MG63 (cell line): ENCODE measurements at regions not wholly inside any gene's neighbourhood (a gene's known extent, or its start where the extent isn't known, plus 50 kb on each side); places are given as distances from the start of the nearest gene placed in this dataset.

Experiments used
- DNase-seq: peaks from one replicate; pipeline ENCODE4 v3.0.0-alpha.2; 2020
- H3K27me3 ChIP-seq: fragments of 250-450 bp; sonication (Bioruptor Pico); 2 replicates; pipeline ENCODE4 v1.5.1; 2020; ENCODE audit warnings: mild to moderate bottlenecking, moderate library complexity
- H3K36me3 ChIP-seq: fragments of 250-450 bp; sonication (Bioruptor Pico); 2 replicates; pipeline ENCODE4 v1.5.1; 2020; ENCODE audit warnings: mild to moderate bottlenecking, moderate library complexity
- H3K4me3 ChIP-seq: fragments of 250-450 bp; sonication (Bioruptor Pico); 2 replicates; pipeline ENCODE4 v1.5.1; 2020; ENCODE audit warnings: mild to moderate bottlenecking, moderate library complexity
- H3K9me3 ChIP-seq: fragments of 250-450 bp; sonication (Bioruptor Pico); 2 replicates; pipeline ENCODE4 v1.5.1; 2020; ENCODE audit warnings: mild to moderate bottlenecking, moderate library complexity

DNA sequence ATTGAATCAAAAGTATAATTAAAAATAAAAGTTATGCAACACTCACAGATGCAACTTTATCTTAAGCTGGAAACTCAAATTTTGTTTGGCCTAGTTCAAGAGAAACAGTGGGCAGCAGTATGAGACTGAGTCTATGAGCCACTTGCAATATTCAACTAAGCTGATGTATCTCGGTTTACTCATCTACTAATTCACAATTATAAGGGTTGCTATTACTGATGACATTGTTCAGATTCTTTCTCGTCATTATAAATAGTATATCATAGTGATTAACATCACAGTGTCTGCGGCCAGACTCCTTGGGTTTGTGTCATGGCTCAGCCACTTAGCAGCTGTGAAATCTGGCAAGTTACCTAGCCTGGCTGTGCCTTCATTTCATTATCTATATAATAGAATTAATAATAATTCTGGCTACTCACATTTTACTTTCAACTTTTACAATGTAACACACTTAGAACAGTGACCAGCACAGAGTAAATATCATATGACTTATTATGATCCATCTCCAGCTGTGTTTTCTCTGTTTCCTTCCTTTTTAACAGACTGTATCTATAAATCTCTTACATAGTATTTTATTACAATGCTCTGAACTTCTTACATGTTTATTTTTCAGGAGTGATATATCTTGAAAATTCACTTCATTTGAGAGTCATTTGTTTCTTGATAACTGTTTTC, 194.3 kb upstream of the RGS18 start:
- Histone ChIP-seq H3K27me3 (no peaks in the 10 kb centered on the region), H3K36me3 (no peaks in the 10 kb centered on the region), H3K9me3 (no peaks in the 10 kb centered on the region), H3K4me3 (no peak overlapping the region)
- DNase-seq, result no peak

- Histone ChIP-seq H3K27me3 (no peaks in the 10 kb centered on the region), H3K9me3 (no peaks in the 10 kb centered on the region), H3K4me3 (no peak overlapping the region), H3K36me3 (no peaks in the 10 kb centered on the region)
- no peak for DNase-seq
These were observed 189.0 kb upstream of the RGS18 start for GRCh38 chr1:191969290-191969689.

DNA sequence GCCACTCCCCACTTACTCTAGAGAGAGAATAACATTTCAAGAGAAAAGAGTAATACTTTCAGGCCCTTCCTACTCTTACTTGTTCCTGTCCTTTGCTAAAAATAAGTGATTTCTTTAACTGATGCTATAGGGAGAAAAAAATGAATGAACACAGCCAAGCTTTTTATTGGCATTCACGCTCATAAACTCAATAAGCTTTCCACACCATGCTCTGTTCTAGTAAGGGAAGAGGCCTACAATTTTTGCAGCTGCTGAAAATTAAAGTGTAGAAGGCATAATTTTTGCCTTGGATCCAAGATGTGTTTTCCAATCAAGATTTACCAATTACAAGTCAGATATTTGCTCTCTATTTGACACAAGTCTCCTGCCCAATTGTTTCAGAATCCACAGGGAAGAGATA, 188.1 kb upstream of the RGS18 start:
- no peaks in the 10 kb centered on the region for H3K27me3 ChIP-seq
- no peak overlapping the region for H3K4me3 ChIP-seq
- no peaks in the 10 kb centered on the region for H3K36me3 ChIP-seq
- no peaks in the 10 kb centered on the region for H3K9me3 ChIP-seq
- no peak for DNase-seq

DNA sequence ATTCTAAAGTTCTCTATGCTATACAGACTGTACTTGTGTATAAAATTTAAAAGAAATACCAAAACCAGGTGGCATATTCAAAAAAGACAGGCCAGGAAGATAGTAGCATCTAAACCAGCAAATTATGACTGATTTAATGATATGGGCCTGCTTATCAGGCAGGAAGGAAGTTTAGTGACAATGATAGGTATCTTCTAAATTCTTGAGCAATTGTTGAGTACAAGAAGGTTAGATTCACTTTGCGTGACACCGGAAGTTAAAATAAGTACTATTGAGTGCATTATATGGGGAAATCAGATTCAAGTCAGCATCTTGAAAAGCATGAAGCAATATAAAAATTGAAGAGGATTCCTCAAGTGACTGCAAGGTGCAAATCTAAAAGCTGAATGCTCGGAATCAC, 186.8 kb upstream of the RGS18 start:
- Histone ChIP-seq H3K4me3 (no peak overlapping the region), H3K9me3 (no peaks in the 10 kb centered on the region), H3K36me3 (no peaks in the 10 kb centered on the region), H3K27me3 (no peaks in the 10 kb centered on the region)
- DNase-seq, result no peak

GRCh38 chr1:191974004-191974403, 184.3 kb upstream of the RGS18 start:
- no peaks in the 10 kb centered on the region for H3K27me3 ChIP-seq
- H3K36me3 ChIP-seq, result no peaks in the 10 kb centered on the region
- no peaks in the 10 kb centered on the region for H3K9me3 ChIP-seq
- H3K4me3 ChIP-seq, result no peak overlapping the region
- no peak for DNase-seq

- Histone ChIP-seq H3K36me3 (no peaks in the 10 kb centered on the region), H3K9me3 (no peaks in the 10 kb centered on the region), H3K27me3 (no peaks in the 10 kb centered on the region), H3K4me3 (no peak overlapping the region)
- no peak for DNase-seq
These were observed 180.3 kb upstream of the RGS18 start for GRCh38 chr1:191977874-191978506.

DNA sequence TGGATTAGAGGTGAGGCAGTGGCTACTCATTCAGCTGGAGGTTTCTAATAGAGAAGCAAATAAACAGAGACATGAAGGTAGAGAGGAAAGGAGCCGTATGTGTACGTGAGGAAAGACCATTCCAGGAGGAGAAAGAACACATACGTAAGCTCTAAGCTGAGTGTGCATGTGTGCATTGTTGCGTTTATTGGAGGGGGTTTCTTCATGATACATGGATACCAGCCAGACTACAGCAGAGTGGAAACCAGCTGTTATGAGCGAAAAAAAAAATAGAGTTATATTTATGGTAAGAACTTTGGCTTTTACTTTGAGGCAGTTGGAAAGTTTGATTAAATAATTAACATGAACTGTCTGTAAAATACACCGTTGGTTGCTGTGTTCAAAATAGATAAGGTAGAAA, 173.4 kb upstream of the RGS18 start:
- DNase-seq, result no peak
- Histone ChIP-seq H3K36me3 (no peaks in the 10 kb centered on the region), H3K27me3 (no peaks in the 10 kb centered on the region), H3K9me3 (no peaks in the 10 kb centered on the region), H3K4me3 (no peak overlapping the region)

GRCh38 chr1:191992118-191992517, 166.1 kb upstream of the RGS18 start:
- H3K36me3 ChIP-seq, result no peaks in the 10 kb centered on the region
- H3K27me3 ChIP-seq, result no peaks in the 10 kb centered on the region
- H3K4me3 ChIP-seq, result no peak overlapping the region
- no peaks in the 10 kb centered on the region for H3K9me3 ChIP-seq
- DNase-seq, result no peak

- H3K36me3 ChIP-seq, result no peaks in the 10 kb centered on the region
- no peak overlapping the region for H3K4me3 ChIP-seq
- DNase-seq, result no peak
- H3K9me3 ChIP-seq, result no peaks in the 10 kb centered on the region
- no peaks in the 10 kb centered on the region for H3K27me3 ChIP-seq
These were observed 164.7 kb upstream of the RGS18 start for GRCh38 chr1:191993549-191993948.

DNA sequence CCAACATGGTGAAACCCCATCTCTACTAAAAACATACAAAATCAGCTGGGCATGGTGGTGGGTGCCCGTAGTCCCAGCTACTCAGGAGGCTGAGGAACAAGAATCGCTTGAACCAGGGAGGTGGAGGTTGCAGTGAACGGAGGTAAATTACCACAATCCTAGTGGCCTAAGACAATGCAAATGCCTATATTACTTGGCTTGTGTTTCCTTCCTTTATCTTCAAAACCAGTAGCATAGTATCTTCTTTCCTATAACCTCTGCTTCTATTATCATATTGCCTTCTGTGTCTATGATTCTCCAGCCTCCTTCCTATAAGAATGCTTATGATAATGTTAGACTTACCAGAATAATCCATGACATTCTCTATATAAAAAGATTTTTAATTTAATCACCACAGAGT, 156.2 kb upstream of the RGS18 start:
- Histone ChIP-seq H3K9me3 (no peaks in the 10 kb centered on the region), H3K27me3 (no peaks in the 10 kb centered on the region), H3K4me3 (no peak overlapping the region), H3K36me3 (no peaks in the 10 kb centered on the region)
- DNase-seq, result no peak

DNA sequence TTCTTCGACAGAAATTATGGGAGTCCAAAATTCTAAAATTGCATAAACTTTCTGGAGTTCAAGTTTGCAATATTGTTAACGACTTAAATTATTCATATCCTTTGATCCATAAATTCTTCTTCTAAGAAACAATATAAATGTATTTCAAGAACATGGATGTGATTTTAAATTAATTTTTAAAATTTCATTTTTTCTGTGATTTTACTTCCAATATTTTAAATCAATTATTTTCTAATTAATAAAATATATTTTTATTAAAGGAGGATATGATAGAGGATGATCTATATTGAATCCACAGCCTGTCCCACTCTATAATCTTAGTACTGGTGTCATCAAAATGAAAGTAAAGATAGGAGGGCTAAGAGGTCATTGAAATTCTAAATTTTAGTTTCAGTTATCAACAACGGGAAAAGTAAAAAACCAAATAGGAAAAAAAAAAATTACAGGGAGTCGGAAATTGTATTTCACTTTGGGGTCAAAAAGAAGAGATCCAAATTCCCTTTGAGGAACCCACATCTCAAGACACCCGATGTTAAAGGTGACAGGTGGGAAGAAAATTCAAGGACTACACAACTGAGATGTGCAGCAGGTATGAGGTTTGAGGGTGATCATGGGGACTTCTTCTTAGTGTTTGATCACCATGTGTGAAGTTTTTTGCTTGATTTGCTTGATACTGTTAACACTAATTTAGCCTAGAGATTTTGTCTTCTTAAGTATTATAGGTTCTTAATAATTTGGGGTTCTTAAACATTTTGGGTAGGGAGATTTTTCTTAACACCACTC, 154.8 kb upstream of the RGS18 start:
- H3K9me3 ChIP-seq, result no peaks in the 10 kb centered on the region
- no peaks in the 10 kb centered on the region for H3K27me3 ChIP-seq
- no peak overlapping the region for H3K4me3 ChIP-seq
- no peaks in the 10 kb centered on the region for H3K36me3 ChIP-seq
- no peak for DNase-seq

GRCh38 chr1:192005976-192006375, 152.3 kb upstream of the RGS18 start:
- no peak for DNase-seq
- no peaks in the 10 kb centered on the region for H3K9me3 ChIP-seq
- H3K27me3 ChIP-seq, result no peaks in the 10 kb centered on the region
- no peaks in the 10 kb centered on the region for H3K36me3 ChIP-seq
- H3K4me3 ChIP-seq, result no peak overlapping the region

GRCh38 chr1:192008281-192008825, 149.9 kb upstream of the RGS18 start:
- H3K27me3 ChIP-seq, result no peaks in the 10 kb centered on the region
- no peak overlapping the region for H3K4me3 ChIP-seq
- DNase-seq, result no peak
- no peaks in the 10 kb centered on the region for H3K9me3 ChIP-seq
- no peaks in the 10 kb centered on the region for H3K36me3 ChIP-seq

- H3K9me3 ChIP-seq, result no peaks in the 10 kb centered on the region
- no peaks in the 10 kb centered on the region for H3K36me3 ChIP-seq
- H3K27me3 ChIP-seq, result no peaks in the 10 kb centered on the region
- DNase-seq, result no peak
- H3K4me3 ChIP-seq, result no peak overlapping the region
These were observed 147.9 kb upstream of the RGS18 start for GRCh38 chr1:192010406-192010805.

GRCh38 chr1:192011525-192011924, 146.7 kb upstream of the RGS18 start:
- no peak overlapping the region for H3K4me3 ChIP-seq
- H3K27me3 ChIP-seq, result no peaks in the 10 kb centered on the region
- no peak for DNase-seq
- no peaks in the 10 kb centered on the region for H3K9me3 ChIP-seq
- no peaks in the 10 kb centered on the region for H3K36me3 ChIP-seq

- no peaks in the 10 kb centered on the region; the same call in 1 of the 2 replicates for H3K27me3 ChIP-seq
- no peak for DNase-seq
- H3K4me3 ChIP-seq, result no peak overlapping the region
- no peaks in the 10 kb centered on the region for H3K9me3 ChIP-seq
- H3K36me3 ChIP-seq, result no peaks in the 10 kb centered on the region
These were observed 135.4 kb upstream of the RGS18 start for GRCh38 chr1:192022827-192023226.

GRCh38 chr1:192024881-192025280, 133.4 kb upstream of the RGS18 start:
- no peak for DNase-seq
- H3K27me3 ChIP-seq, result no peaks in the 10 kb centered on the region; the same call in 1 of the 2 replicates
- H3K36me3 ChIP-seq, result no peaks in the 10 kb centered on the region
- no peaks in the 10 kb centered on the region for H3K9me3 ChIP-seq
- H3K4me3 ChIP-seq, result no peak overlapping the region
